ENCODE measurements at regions not wholly inside any gene's neighbourhood (a gene's known extent, or its start where the extent isn't known, plus 50 kb on each side); places are given as distances from the start of the nearest gene placed in this dataset.

DNA sequence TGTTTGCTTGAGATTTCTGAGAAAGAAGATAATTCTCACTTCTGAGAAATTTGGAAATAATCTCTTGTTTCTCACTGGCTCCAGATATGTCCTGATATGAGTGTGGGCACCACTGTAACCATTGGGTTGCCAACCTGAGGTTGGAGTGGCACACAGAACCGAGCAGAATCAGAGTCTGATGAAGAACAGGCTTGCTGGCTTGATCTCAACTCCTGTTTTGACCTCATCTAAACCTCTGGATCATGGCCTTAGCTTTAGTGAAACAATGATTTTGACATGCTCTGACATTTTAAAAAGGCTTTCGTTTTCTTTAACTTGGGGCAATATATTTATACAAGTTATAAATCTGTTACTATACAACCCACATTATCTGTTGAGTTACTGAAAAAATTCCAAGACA is 548.0 kb downstream of the IRS1 start:
- no peak for DNase-seq

DNA sequence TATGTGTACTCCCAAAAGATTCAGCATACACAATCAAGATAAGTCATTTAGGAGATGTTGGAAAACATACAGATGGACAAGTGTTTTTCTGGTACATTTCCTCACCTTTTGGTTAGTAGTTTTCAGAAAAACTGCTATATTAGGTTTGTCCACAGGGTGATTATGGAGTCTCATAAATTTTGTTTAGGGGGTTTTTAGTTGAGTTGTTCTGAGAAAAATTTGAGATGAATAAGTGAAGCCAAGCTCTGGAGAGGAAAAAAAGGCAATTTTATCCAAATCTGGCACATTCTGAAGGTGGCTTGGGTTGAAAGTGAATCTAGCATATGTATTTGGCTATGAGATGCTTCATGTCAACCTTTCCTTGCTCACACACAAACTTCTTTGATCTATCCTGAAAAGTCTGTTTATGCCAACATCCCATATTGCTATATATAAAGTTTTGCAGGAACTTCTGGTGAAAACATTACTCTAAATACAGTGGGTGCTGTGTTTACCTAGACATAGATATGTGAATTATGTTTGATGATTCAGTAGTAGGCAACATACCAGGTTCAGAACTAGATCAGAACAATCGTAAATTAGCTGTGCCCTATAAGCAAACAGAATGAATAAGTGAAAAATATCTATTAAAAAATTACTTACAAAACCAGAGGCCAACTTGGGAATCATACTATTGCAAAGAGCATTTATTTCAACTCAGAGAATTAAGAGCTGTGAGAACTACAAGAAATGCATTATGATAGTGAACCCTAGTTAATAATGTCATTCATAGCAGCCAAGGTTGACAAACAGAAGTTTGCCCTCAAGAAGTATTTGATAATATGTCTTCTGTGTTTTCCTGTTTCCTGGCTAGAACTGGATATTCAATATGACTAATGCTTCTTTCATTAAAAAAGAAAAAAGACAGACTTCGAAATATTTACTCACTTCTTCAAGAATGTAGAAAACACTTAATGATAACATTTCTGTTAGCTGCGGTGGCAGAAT is 552.0 kb downstream of the IRS1 start:
- no peak for DNase-seq

DNA sequence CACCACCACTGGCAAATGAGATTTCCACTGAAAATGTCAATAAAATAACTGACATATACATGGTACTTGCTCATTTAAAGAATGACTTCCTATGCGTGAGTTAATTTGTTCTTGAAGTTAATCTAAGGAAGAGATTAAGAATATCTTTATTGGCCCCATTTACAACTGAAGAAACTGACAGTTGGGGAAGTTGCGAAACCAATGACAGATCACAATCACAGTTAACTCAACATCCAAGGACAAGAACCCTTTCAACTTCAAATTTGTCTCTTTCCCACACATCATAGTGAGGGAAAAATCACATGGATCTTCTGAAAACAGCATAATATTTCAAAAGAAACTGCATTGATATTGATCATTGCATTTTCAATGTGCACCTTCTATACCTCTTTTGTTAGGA is 565.4 kb downstream of the IRS1 start:
- DNase-seq = no peak

DNA sequence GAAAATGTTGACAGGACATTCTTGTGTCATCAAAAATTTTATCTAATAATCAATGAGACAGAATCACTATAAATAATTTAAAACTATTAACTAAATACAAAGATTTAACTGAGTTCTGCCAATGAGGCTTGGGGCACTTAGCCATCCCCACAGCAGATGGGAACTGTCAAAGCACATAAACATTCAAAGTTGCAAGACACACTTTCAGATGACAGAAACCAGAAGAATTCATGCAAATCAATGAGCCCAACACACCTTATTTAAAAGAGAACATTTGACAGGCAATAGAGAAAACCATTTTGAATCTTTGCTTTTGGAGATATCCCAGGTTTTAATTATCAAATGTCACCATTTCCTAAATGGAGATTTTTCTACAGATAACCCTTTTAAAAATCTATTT is 566.2 kb downstream of the IRS1 start:
- no peak for DNase-seq

DNA sequence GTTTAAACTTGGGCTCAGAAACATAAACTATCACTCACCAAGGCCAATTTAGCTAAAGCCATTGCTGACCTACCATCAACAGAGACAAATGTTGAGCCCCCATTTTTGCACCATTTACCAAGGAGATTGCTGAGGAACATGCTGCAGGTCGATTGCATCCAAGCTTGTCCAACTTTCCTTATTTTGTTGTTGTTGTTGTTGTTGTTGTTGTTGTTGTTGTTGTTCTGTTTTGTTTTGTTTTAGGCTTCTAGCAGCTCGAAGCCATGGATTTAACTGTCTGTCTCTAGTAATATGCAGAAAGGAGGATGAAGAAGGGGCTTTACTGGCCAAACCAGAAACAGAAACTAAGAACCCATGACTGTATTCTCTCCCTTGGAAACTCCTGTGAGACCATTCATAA is 571.5 kb downstream of the IRS1 start:
- no peak for DNase-seq

DNA sequence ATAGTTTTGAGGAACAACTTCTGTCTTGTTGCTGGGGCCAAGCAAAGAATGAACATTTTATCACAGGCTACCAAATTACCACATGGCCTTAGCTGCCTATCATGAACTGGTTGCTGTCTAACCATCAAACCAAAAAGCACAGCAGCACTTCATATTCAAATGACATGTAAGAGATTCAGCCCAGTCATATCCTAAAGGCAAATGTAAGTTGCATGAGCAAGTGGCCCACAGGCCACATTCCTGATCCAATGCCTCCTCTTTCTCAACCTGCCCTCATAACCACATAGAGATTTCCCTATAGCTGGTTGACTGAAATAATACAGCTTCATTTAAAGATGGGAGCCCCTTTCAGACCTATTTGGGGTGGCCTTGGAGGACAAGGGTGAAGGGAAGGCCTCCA is 572.3 kb downstream of the IRS1 start:
- no peak for DNase-seq

DNA sequence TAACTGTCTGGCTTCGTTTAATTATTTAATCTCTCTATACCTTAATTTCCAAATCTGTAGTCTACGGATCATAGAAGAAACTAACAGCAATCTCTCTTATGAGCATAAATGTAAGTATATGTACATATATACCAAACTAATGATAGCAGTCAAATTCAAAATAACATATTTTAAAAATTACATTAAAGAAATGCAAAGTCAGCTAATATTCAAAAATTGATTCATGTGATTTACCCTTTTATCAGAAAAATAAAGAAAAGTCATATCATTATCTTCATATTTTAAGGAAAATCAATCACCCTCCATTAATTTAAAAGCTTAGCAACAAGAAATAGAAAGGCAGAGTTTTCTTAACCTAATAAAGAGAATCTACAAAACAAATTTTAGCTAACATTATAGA is 575.9 kb downstream of the IRS1 start:
- no peak for DNase-seq

DNA sequence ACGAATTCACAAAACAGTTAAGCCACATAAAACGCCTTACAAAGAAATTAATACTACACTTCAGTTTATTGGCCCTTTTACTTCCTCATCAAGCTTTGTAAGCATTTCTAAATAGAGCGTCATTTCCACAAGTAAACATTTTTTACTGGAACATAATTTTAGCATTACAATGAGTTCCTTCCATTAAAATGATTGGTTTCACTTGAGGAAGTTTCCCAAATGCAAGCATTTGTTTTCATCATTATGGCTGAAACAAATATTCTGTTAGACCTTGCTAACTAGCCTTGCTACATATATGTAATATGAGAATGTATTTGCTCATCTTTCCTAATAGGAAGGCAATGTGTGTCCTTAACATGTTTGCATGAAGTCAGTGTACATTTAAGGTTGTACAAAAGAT is 579.1 kb downstream of the IRS1 start:
- DNase-seq = no peak

DNA sequence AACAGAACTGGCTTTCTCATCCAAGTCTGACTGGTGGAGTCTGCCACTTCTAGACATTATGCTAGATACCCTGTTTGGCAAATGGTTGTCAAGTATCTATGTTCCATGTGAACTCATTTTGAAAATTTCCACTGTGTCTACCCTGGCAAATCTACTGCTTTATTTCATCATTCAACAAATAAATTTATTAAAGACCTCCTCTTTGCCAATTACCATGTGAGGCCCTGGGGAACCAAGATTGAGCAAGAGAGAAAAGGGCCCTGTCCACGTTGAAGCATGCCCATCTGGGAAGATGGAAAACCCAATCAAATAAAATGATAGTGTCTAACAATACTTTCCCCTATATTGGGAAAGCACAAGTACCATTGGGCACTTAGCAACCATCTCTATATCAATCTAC is 582.4 kb downstream of the IRS1 start:
- no peak for DNase-seq

DNA sequence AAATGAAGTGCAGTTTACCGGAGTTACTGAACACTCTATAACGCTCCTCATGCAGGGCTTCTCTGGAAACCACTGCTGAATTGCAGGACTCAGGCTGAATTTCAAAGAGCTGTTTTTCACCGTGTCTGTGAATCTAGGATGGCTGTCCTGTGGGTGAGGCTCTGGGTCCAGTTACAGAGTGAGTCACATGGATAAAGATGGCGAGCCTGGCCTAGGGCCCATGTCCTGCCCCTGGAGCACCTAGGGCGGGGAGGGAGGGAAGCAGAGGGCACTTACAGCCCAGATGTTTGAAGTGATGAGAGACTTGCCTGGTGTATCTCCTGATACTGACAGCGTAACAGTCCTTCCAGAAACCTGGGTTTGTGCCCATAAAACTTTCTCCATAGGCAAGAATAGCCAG is 583.0 kb downstream of the IRS1 start:
- DNase-seq = no peak

DNA sequence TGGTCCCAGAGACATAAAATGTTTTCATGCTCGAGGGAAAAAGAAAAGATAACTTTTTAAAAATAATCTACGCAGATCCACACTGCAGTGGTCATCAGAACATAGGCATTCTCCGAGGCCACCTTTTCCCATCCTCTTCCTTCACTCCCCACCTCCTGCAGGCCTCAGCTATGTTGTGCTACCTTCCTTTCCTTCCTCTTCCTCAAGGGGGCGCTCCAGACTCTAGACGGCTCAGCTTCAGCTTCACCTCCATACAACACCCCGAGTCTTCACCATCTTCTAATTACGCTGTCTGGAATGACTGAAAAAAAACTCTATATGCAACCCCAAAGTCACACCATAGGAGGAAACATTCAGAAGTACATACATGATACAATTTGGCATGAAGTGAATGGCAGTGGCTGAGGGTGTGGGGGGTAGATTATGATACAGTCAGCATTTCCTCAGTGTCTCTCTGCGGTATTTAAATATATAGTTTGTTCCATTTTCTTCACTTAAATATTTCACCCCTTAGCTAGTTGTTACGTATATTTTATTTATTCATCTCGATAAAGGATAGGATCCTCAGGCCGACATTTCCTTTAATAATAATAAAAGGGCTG is 583.6 kb downstream of the IRS1 start:
- peak; percentile 49 for DNase-seq

DNA sequence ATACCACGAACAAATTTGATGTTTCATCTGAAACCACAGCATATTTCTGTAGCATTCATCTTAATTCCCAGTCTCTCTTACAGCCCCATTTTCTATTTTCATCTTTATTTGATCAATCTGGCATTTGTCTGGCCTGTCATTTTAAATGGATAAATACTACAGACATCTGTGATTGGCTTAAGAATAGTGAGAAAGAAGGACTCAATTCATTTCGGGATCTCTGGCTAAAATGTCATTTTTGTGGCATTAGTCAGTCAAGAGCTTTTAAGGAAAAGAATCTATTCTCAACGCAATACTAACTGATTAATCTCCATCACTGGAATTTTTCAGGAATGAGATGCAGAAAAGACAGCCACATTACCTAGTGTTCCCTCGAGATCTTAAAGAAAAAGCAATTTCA is 585.9 kb downstream of the IRS1 start:
- no peak for DNase-seq

DNA sequence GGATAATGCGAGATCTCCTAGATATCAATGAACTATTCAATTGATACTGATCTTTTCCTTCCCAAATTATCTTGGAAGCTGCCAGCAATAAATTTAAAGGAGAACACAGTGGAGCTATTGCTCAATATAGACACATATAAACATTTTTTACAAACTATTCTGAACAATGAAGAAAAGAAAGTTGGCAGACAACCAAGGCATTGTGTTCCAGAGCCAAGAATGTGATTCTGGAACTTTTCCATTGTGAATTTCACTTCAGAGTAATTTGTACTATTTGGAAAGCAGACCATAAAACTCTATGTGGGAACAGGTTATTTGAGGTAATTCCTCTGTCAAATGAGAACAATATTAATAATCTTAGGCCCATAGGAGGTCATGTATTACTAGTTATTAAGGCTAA is 588.2 kb downstream of the IRS1 start:
- no peak for DNase-seq

DNA sequence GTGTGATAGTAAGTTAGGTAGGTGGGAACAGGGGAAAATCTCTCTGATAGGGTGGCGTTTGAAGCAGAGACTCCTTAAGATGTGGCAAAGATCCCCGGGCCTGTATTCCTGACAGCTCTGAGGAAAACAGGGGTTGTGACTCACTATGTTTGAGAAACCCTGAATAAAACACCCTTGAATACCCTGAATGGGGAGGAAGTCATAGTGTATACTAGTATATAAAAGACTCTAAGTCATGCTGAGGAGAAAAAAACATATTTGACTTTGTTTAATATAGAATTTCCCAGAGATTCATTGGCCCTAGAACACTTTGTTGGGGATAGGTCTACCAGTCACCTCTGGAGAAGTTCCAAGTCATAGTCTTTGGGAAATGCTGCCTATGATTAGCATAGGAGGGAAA is 590.9 kb downstream of the IRS1 start:
- DNase-seq = no peak

DNA sequence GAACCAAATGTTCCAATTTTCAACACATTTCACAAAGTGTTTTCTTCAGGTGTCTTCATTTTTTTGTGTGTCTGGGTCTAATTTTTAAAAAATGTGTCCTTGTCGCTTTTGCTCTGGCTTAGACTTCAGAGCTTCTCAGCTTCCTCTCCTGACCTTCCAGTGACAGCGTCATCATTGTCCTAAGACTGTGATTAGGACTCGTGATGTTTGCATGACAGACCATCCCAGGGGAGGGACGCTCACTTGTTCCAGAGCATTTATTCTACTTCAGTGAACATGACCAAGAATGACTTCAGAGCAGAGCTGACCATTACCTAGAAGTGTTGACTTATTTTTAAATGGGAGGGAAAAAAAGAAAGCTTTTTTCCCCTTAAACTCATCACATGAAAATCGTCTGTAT is 591.9 kb downstream of the IRS1 start:
- DNase-seq = no peak

DNA sequence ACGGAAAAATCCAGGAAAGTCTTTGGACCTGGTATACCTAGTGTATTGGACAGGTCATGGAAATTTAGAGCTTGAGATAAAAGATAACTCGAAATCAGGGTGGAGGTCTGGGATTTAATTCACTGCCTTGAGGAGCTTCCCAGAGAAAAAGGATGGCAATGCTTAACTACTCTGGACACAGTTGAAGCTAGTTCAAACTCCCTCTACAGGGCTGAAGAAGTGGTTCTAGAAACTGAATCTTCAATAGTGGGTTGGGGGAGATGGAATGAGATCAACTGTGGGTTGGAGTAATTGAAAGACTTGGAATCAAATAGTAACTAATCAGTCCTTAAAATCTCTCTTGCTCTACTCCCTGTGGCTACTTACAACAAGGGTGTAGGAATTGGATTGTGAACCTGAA is 600.1 kb downstream of the IRS1 start:
- no peak for DNase-seq

DNA sequence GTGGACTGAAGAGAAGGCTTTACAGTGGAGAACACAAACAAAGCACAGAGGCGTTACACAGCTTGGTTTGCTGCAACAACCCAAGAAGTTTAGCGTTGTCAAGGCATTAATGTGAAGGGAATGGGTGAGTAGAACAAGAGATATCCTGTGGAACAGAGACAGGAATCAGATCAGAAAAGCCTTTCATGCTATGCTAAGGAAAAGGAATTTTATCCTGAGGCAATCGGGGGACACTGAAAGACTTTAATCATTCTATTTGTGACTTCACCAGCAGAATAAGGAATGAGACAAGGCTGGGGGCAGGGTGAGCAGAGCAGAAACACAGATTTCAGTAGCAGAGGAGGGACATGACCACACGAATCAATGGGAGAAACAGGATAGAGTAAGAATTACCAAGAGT is 600.7 kb downstream of the IRS1 start:
- DNase-seq = no peak

DNA sequence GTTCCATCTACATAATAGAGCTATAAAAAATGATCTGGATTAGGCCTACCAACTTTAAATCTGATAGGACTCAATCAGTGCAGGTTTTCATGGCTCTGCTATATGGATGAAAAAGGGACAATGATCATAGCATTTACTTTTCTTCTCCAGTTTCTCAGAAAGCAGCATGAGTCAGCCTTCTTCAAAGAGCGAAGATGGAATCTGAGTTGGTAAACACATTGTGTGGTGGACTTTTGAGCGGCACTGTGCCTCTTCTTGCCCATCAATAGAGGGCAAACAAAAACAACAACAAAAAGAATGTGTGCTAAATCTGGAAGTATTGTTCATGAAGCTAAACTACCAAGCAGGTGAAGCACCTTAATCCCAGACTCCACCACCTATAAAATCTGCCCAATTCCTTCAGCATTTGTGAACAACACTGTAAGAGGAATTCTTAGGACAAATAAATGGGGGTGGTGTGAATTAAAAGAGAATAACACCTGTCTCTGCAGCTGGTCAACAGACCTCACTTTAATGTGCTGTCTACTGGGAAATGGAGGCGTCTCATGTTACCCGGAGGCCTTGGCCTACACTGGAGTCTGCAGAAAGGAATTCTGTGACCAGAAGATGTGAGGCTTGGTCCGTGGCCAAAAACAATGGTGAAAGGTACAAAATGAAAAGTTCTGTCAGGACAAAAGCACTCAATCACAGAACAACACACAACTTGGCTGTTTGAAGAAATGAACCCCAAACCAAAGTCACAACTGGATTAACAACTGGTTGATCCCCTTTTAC is 609.0 kb downstream of the IRS1 start:
- DNase-seq = no peak

DNA sequence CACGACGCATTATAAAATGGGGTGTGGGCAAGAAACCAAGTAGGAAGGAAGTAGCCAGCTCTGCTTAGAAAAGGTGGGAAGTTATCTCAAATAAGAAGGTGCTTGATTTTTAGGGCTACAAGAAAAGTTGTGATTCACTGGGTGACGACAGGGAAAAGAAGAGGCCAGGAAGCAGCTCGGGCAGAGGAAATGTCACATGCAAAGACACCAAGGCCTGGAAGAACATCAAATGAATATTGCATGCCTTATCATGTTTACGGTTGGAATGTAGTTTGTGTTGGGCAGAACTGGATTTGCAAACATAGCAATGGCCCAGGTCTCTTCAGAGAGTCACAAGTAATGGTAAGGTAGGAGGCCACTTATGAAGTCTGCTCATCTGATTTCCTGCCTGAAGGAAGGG is 610.6 kb downstream of the IRS1 start:
- DNase-seq = no peak

DNA sequence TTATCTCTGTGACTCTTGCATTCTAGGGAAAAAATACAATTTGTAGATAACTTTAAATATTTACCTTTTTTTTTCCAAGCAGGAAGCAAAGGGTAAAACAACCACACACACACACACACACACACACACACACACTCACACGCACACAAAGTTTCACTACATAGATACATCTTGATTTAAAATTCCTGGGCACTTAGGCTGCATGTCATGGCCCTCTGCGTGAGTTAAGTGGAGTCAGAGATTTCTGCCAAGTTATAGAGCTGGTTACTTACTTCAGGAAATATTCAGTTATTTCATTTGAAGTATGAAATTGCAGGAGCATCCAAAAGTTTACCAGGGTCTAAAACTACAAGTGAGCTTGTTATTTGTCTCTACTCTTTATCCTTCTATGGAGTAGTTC is 612.0 kb downstream of the IRS1 start:
- DNase-seq = no peak

DNA sequence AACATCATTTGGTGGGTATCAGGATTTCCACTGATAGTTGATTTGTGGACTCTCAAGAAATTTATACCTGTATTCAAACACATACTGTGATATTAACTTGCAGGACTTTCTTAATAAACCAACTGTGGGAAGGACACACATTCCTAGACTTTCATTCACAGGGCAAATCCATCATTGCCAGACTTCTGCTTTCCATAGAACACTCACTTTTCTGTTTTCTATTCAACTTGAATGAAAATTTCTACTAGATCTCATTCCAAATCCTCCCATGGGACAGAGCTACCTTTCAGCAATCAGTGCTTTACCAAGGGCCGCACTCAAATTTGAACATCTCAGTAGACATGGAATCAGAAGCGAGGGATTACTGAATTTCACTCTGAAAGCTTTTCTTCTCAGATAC is 612.5 kb downstream of the IRS1 start:
- DNase-seq = no peak

DNA sequence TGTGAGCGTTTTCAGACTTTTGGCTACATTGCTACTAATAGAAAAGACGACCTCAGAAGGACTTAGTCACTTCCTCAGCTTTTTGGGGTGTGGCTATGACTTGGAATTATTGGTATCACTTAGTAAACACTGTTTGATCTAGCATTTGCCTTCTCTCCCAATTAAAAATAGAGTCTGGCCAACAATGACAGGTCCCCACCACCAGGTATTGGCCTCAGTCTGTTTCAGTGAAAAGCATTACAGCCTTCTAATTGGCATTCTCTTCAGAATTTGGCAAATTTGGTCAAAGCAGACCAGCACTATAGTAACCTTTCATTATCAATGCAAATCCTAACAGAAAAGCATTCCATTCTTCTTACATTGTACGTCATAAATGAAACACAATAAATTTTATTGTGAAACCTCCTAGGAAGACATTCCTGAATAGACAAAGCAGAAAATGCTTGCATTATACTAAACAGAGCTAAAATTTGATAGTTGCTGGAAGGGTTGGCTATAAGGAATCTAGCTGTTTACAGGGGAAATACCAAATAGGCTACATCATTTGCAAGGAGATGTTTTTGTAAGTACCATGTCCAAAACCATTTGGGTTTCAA is 613.9 kb downstream of the IRS1 start:
- no peak for DNase-seq

DNA sequence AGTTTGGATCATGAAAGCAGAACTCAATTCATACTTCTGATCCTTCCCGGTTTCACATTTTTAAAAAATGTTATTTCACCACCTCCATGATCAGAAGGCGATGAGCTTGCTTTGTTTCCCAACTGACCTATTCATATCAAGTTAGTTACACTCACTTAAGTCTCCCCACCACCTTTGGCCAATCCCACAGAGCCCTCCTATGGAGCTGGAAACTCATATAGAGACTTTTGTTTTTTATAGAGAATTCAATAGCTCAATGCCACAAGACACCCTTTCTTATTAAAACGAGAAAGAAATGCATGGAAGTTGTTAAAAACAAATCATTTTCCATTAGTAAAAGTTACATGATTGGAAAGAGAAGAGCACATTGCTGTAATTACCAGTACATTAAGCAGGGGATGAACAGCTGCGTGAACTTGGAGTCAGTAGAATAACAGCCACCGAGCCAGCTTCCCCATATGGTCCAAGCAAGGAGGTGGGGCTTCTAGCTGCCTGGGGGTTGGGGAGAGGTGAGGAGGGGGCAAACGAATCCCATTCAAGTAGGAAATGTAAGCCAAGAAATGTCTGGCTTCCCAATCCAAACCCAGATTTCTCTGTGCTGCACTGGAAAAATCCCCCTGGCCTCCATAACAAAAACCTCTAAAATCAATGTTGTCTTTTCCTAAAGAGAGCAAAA is 614.5 kb downstream of the IRS1 start:
- no peak for DNase-seq
